Fibroblast of lung (primary cell): ENCODE measurements at regions not wholly inside any gene's neighbourhood (a gene's known extent, or its start where the extent isn't known, plus 50 kb on each side); places are given as distances from the start of the nearest gene placed in this dataset.

ENCODE experiments used
- DNase-seq, 2 donors: peaks; one replicate each; pipeline versions ENCODE4 v3.0.0 to v3.0.0-alpha.2; 2010; ENCODE audit warnings: low read depth in 2 of 2
- H2AFZ ChIP-seq: 2 replicates; pipeline ENCODE4 v1.5.1; 2012; ENCODE audit warnings: low read length, control low read depth, inconsistent platforms
- H3K27ac ChIP-seq: 2 replicates; pipeline ENCODE4 v1.5.1; 2011; ENCODE audit warnings: low read length, control low read depth; ENCODE audit not compliant: insufficient read depth
- H3K27me3 ChIP-seq: 2 replicates; pipeline ENCODE4 v1.5.1; 2011; ENCODE audit warnings: mild to moderate bottlenecking, low read length; ENCODE audit not compliant: control insufficient read depth, insufficient read depth
- H3K36me3 ChIP-seq: 2 replicates; pipeline ENCODE4 v1.5.1; 2011; ENCODE audit warnings: low read length; ENCODE audit not compliant: control insufficient read depth, insufficient read depth
- H3K4me1 ChIP-seq: 2 replicates; pipeline ENCODE4 v1.5.1; 2011; ENCODE audit warnings: low read length; ENCODE audit not compliant: control insufficient read depth, insufficient read depth; ENCODE audit errors: extremely low read depth
- H3K4me2 ChIP-seq: 2 replicates; pipeline ENCODE4 v1.5.1; 2011; ENCODE audit warnings: low read length, control low read depth; ENCODE audit not compliant: insufficient read depth; ENCODE audit errors: extremely low read depth
- H3K4me3 ChIP-seq, 4 experiments: fragments of 200-600 bp in 1 of 4; sonication (generic) in 1 of 4; replicated peaks in 1 of 4; 2 replicates each; pipeline ENCODE4 v1.5.1; 2011 to 2016; ENCODE audit warnings: low read length in 4 of 4, low read depth in 3 of 4, mild to moderate bottlenecking in 3 of 4, control low read depth in 2 of 4, inconsistent platforms in 1 of 4, mixed read lengths in 1 of 4; ENCODE audit not compliant: insufficient read depth in 1 of 4; ENCODE audit errors: control extremely low read depth in 1 of 4
- H3K79me2 ChIP-seq: 2 replicates; pipeline ENCODE4 v1.5.1; 2012; ENCODE audit warnings: mild to moderate bottlenecking, low read length, inconsistent platforms; ENCODE audit not compliant: control insufficient read depth, insufficient read depth
- H3K9ac ChIP-seq: 2 replicates; pipeline ENCODE4 v1.5.1; 2011; ENCODE audit warnings: mild to moderate bottlenecking, low read length, control low read depth; ENCODE audit not compliant: insufficient read depth
- H3K9me3 ChIP-seq: 2 replicates; pipeline ENCODE4 v1.5.1; 2012; ENCODE audit warnings: low read depth, low read length; ENCODE audit not compliant: control insufficient read depth, insufficient read depth
- H4K20me1 ChIP-seq: 2 replicates; pipeline ENCODE4 v1.5.1; 2011; ENCODE audit warnings: low read length; ENCODE audit not compliant: control insufficient read depth, insufficient read depth; ENCODE audit errors: extremely low read depth
- CTCF ChIP-seq, 2 donors: IDR thresholded peaks in 1 of 2; conservative IDR thresholded peaks in 1 of 2; 1 replicate in 1 of 2; 2 replicates in 1 of 2; pipeline ENCODE4 v1.5.1; 2011 to 2012; ENCODE audit warnings: low read length in 2 of 2, control low read depth in 1 of 2, inconsistent platforms in 1 of 2, low read depth in 1 of 2, mild to moderate bottlenecking in 1 of 2
- EZH2 ChIP-seq: IDR thresholded peaks from 2 replicates; pipeline ENCODE4 v1.5.1; 2012; ENCODE audit warnings: low read length, control low read depth, mild to moderate bottlenecking; ENCODE audit errors: missing control alignments

- Histone ChIP-seq H3K4me3 (no peak overlapping the region), H3K27ac (no peak overlapping the region), H3K36me3 (no peaks in the 10 kb centered on the region), H3K9ac (no peak overlapping the region), H2AFZ (no peak overlapping the region), H3K79me2 (no peaks in the 10 kb centered on the region), H3K9me3 (no peaks in the 10 kb centered on the region), H3K4me1 (peaks cover 13% of the 10 kb centered on the region), H4K20me1 (no peaks in the 10 kb centered on the region), H3K4me2 (no peak overlapping the region), H3K27me3 (no peaks in the 10 kb centered on the region)
- peak; percentile 37 to 90 for DNase-seq
- TF ChIP-seq EZH2 (no peak), CTCF (conservative IDR thresholded peaks at IDR 0.05 in 1 of 2, IDR thresholded peaks at IDR 0.05 in 1 of 2; ENCODE audit: low read depth in 1 of 2, low read length in 2 of 2) (no peak)
These were observed 107.1 kb upstream of the FAM20C start for GRCh38 chr7:85074-85882.

- DNase-seq: no peak
- Histone ChIP-seq H3K27ac (no peak overlapping the region), H3K27me3 (no peaks in the 10 kb centered on the region), H3K9me3 (no peaks in the 10 kb centered on the region), H3K4me1 (peaks cover 20% of the 10 kb centered on the region), H3K36me3 (no peaks in the 10 kb centered on the region), H2AFZ (no peak overlapping the region), H3K4me3 (no peak overlapping the region), H3K9ac (no peak overlapping the region), H4K20me1 (no peaks in the 10 kb centered on the region), H3K4me2 (no peak overlapping the region), H3K79me2 (no peaks in the 10 kb centered on the region)
- TF ChIP-seq CTCF (conservative IDR thresholded peaks at IDR 0.05 in 1 of 2, IDR thresholded peaks at IDR 0.05 in 1 of 2; ENCODE audit: low read depth in 1 of 2, low read length in 2 of 2) (no peak), EZH2 (no peak)
These were observed 106.4 kb upstream of the FAM20C start for GRCh38 chr7:85883-86515.

- H3K4me1 ChIP-seq: peaks cover 21% of the 10 kb centered on the region
These were observed 105.7 kb upstream of the FAM20C start for GRCh38 chr7:86629-87028.

More at GRCh38 chr7:86629-87028, 105.7 kb upstream of the FAM20C start:
- Histone ChIP-seq H3K27me3 (no peaks in the 10 kb centered on the region), H3K27ac (no peak overlapping the region), H3K9me3 (no peaks in the 10 kb centered on the region), H3K4me2 (no peak overlapping the region), H3K4me3 (no peak overlapping the region), H3K36me3 (no peaks in the 10 kb centered on the region), H3K79me2 (no peaks in the 10 kb centered on the region), H3K9ac (no peak overlapping the region), H2AFZ (no peak overlapping the region), H4K20me1 (no peaks in the 10 kb centered on the region)
- no peak for DNase-seq
- TF ChIP-seq EZH2 (no peak), CTCF (conservative IDR thresholded peaks at IDR 0.05 in 1 of 2, IDR thresholded peaks at IDR 0.05 in 1 of 2; ENCODE audit: low read depth in 1 of 2, low read length in 2 of 2) (no peak)
